Astrocyte (in vitro differentiated cells and primary cell): ENCODE measurements at regions not wholly inside any gene's neighbourhood (a gene's known extent, or its start where the extent isn't known, plus 50 kb on each side); places are given as distances from the start of the nearest gene placed in this dataset.

ENCODE experiments used
- EZH2 ChIP-seq: IDR thresholded peaks from 2 replicates; pipeline ENCODE4 v1.6.1; 2012; ENCODE audit warnings: mild to moderate bottlenecking, low read length, inconsistent platforms; ENCODE audit not compliant: insufficient read depth
- TF ChIP-seq, protein P1 (sequence below): IDR thresholded peaks from 2 replicates; pipeline ENCODE4 v1.5.1; 2011; ENCODE audit warnings: low read depth, mild to moderate bottlenecking, inconsistent platforms, low read length, moderate library complexity; ENCODE audit not compliant: insufficient read depth

DNA sequence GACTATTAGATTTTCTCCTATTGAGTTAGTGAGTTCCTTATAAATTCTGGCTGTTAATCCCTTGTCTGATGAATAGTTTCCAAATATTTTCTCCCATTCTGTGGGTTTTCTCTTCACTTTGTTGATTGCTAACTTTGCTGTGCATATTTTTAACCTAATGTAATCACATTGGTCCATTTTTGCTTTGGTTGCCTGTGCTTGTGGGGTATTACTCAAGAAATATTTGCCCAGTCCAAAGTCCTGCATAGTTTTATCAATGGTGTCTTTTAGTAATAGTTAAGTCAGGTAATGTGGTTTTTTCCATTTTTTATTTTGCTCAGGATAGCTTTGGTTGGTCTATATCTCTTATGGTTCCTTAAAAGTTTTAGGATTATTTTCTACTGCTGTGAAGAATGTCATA lies 490.3 kb downstream of the ARAP2 start:
- TF ChIP-seq, protein P1, sequence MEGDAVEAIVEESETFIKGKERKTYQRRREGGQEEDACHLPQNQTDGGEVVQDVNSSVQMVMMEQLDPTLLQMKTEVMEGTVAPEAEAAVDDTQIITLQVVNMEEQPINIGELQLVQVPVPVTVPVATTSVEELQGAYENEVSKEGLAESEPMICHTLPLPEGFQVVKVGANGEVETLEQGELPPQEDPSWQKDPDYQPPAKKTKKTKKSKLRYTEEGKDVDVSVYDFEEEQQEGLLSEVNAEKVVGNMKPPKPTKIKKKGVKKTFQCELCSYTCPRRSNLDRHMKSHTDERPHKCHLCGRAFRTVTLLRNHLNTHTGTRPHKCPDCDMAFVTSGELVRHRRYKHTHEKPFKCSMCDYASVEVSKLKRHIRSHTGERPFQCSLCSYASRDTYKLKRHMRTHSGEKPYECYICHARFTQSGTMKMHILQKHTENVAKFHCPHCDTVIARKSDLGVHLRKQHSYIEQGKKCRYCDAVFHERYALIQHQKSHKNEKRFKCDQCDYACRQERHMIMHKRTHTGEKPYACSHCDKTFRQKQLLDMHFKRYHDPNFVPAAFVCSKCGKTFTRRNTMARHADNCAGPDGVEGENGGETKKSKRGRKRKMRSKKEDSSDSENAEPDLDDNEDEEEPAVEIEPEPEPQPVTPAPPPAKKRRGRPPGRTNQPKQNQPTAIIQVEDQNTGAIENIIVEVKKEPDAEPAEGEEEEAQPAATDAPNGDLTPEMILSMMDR = no peak
- no peak for TF ChIP-seq EZH2
